IPS-20b (cell line): ENCODE measurements at regions not wholly inside any gene's neighbourhood (a gene's known extent, or its start where the extent isn't known, plus 50 kb on each side); places are given as distances from the start of the nearest gene placed in this dataset.

ENCODE experiments used
- H3K27ac ChIP-seq: one replicate; pipeline ENCODE4 v1.5.1; 2013; ENCODE audit warnings: low read length
- H3K27me3 ChIP-seq: 2 replicates; pipeline ENCODE4 v1.6.1; 2013; ENCODE audit warnings: mild to moderate bottlenecking, low read length, inconsistent platforms; ENCODE audit not compliant: insufficient read depth
- H3K36me3 ChIP-seq: 2 replicates; pipeline ENCODE4 v1.6.1; 2013; ENCODE audit warnings: low read depth, mild to moderate bottlenecking, inconsistent platforms, low read length, moderate library complexity; ENCODE audit not compliant: insufficient read depth
- H3K4me1 ChIP-seq: 2 replicates; pipeline ENCODE4 v1.6.1; 2013; ENCODE audit warnings: mild to moderate bottlenecking, control low read depth, inconsistent platforms, low read length, moderate library complexity; ENCODE audit not compliant: insufficient read depth
- H3K4me3 ChIP-seq: 2 replicates; pipeline ENCODE4 v1.5.1; 2013; ENCODE audit warnings: mild to moderate bottlenecking, low read length, inconsistent platforms
- H3K9ac ChIP-seq: 2 replicates; pipeline ENCODE4 v1.6.1; 2013; ENCODE audit warnings: low read depth, mild to moderate bottlenecking, inconsistent platforms, low read length, moderate library complexity
- H3K9me3 ChIP-seq: 2 replicates; pipeline ENCODE4 v1.6.1; 2013; ENCODE audit warnings: mild to moderate bottlenecking, low read depth, low read length, inconsistent platforms; ENCODE audit not compliant: insufficient read depth

DNA sequence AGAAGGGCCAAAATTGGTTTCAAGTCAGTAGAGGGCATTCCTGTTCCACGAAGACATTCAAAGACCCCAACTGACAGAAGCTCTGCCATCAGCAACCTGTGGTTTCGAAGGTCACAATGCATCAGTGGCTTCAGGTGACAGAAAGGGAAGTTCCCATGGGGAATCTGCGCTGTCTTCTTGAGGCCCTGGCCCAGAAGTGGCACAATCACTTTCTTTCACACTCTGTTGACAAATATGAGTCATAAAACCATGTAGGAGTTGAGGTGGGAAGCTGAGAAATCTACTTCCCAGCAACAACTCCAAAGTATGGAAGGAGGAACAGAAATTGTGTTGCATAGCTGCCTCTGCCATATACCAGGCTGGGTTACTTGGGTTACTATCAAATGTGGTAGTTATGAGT is 621.1 kb upstream of the FANCL start:
- no peak overlapping the region for H3K4me3 ChIP-seq
- H3K4me1 ChIP-seq = peaks cover 25% of the 10 kb centered on the region
- no peaks in the 10 kb centered on the region for H3K36me3 ChIP-seq
- H3K27ac ChIP-seq = no peak overlapping the region
- peaks cover 10% of the 10 kb centered on the region; the same call in 1 of the 2 replicates for H3K27me3 ChIP-seq
- H3K9ac ChIP-seq = no peak overlapping the region
- no peaks in the 10 kb centered on the region for H3K9me3 ChIP-seq

DNA sequence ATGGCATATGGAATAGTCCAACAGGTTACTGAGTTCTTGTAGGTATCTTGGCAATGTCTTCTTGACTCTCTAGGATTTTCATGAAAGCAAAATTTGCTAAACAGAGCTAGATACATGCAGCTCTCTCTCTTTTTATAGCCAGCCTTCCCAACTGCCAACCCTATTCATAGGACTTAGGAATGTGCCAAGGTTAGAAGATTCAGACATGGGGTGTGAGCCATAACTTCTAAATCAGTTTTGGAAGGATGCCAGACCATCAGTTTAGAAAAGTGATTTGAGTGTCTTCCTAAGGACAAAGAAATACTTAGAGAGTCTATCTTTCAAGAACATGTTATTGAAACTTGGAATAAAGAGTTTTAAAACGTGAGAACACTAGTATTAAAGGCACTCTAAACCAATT is 619.5 kb upstream of the FANCL start:
- Histone ChIP-seq H3K27me3 (no peaks in the 10 kb centered on the region), H3K9ac (no peak overlapping the region), H3K36me3 (no peaks in the 10 kb centered on the region), H3K27ac (no peak overlapping the region), H3K9me3 (no peaks in the 10 kb centered on the region), H3K4me1 (peaks cover 20% of the 10 kb centered on the region), H3K4me3 (no peak overlapping the region)

DNA sequence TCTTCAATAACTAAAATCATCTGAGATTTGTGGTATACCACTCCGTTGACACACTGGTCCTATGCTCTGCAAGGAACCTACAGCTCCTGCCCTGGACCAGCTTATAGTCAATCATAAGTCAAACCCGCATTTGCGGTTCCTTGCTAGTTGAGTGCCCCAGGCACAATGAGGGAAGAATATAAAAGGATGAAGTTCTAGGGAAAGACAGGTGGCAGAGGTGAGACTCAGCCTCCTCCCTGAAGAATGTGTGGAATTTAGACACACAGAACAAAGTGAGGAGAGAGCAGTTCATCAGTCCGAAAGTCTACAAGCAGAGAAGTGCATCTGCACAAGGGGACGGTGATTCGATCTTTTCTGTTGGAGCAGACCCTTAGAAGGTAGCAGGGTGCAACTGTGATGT is 615.0 kb upstream of the FANCL start:
- Histone ChIP-seq H3K9ac (no peak overlapping the region), H3K27ac (no peak overlapping the region), H3K27me3 (no peaks in the 10 kb centered on the region), H3K4me3 (peak overlapping the region; percentile 13; the same call in 1 of the 2 replicates), H3K9me3 (no peaks in the 10 kb centered on the region), H3K4me1 (peaks cover 24% of the 10 kb centered on the region; the same call in 1 of the 2 replicates), H3K36me3 (no peaks in the 10 kb centered on the region)

DNA sequence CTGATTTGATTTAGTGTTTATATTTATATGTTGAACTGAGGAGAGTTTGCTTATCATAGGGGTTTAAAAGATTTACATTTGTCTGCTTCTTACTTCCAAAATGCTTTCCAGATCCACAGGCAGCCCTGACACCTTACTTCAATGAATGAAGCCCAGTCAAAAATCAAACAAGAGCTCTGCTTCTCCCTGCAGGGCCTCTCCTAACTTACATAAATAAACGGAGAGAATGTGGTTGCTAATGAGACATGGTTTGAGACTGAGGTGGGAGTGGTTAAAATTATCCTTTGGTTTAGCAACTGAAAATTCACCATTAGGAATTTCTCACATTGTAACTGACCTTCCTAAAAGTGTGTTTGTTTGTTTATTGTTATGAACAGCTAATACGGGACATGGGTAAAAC is 612.3 kb upstream of the FANCL start:
- H3K27me3 ChIP-seq = no peaks in the 10 kb centered on the region
- H3K27ac ChIP-seq = no peak overlapping the region
- H3K4me3 ChIP-seq = no peak overlapping the region
- no peak overlapping the region for H3K9ac ChIP-seq
- peaks cover 17% of the 10 kb centered on the region; the same call in 1 of the 2 replicates for H3K4me1 ChIP-seq
- no peaks in the 10 kb centered on the region for H3K36me3 ChIP-seq
- H3K9me3 ChIP-seq = no peaks in the 10 kb centered on the region

DNA sequence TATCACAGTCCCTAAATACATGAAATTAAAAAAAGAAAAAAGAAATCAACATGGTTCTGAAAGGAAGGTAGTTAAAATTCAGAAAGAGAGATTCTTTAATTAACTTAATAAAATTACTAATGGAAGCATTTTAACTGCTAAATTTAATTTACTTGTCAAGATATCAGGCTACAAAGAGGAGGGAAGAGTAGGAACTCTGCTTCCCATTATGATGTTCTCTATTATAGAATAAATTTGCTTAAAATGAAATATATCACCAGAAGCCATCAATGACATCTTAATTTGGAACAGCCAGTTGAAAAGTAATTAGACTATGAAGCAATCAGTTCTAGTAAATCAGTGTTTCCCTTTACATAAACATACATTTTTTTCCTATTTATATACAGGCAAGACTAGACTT is 611.8 kb upstream of the FANCL start:
- no peak overlapping the region for H3K9ac ChIP-seq
- no peaks in the 10 kb centered on the region for H3K36me3 ChIP-seq
- no peaks in the 10 kb centered on the region for H3K9me3 ChIP-seq
- H3K27me3 ChIP-seq = no peaks in the 10 kb centered on the region
- H3K4me3 ChIP-seq = no peak overlapping the region
- H3K27ac ChIP-seq = no peak overlapping the region
- peaks cover 17% of the 10 kb centered on the region; the same call in 1 of the 2 replicates for H3K4me1 ChIP-seq

DNA sequence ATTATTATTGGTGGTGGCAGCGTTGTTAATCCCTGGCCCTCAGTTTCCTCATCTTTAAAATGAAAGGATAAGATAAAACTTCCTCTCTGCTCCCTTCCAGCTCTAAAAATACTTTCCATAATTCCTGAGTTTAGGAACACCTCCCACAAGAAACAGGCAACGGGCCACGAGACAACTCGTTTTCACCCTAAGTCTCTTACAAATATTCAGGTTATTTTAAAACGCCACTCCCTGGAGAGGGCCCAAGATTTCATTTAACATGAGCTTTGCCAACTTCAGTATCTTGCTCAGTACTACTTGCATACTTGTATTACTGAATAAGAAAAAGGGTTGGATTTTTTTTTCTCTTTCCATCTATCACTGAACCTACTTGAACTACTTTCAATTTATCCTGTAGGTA is 611.1 kb upstream of the FANCL start:
- no peak overlapping the region for H3K9ac ChIP-seq
- H3K9me3 ChIP-seq = no peaks in the 10 kb centered on the region
- no peak overlapping the region for H3K4me3 ChIP-seq
- no peaks in the 10 kb centered on the region for H3K27me3 ChIP-seq
- no peak overlapping the region for H3K27ac ChIP-seq
- no peaks in the 10 kb centered on the region for H3K36me3 ChIP-seq
- H3K4me1 ChIP-seq = peaks cover 17% of the 10 kb centered on the region; the same call in 1 of the 2 replicates

DNA sequence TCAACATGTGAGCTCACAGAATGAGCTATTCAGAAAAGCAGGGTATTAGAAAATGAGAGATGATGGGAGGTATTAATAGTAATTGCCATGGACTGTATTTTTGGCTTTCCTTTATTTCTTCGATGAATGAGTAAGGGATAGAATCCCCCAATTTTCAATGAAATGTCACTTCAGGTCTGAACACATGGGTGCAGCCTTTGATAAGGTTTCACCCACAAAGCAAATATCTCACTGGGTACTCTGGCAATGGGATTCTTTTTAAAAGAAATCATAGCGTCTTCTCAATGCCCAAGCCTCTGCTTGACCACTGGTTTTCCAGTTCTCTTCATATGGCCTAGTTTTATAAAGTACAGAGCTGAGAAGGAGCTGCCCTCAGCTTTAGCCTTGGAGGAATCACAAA is 610.5 kb upstream of the FANCL start:
- no peaks in the 10 kb centered on the region for H3K36me3 ChIP-seq
- H3K9ac ChIP-seq = no peak overlapping the region
- no peaks in the 10 kb centered on the region for H3K9me3 ChIP-seq
- H3K27ac ChIP-seq = no peak overlapping the region
- H3K4me1 ChIP-seq = peaks cover 17% of the 10 kb centered on the region; the same call in 1 of the 2 replicates
- no peak overlapping the region for H3K4me3 ChIP-seq
- no peaks in the 10 kb centered on the region for H3K27me3 ChIP-seq

DNA sequence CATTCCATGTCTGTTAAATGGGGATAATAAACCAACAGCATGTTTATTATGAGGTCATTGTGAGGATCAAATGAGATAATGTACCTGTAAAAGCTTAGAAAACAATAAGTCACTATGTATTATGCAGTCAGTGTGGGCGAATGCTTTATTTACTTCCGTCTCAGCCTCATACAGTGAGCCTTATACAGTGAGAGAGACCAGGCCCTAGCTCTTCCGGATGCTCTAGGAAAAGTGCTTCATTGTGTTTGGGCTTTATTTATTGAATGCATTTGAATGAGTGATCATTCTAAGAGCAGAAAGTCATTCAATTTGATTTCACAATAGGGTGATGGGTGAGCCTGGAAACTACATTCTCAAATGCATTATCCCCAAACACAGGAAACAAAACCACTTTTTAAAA is 603.9 kb upstream of the FANCL start:
- Histone ChIP-seq H3K36me3 (no peaks in the 10 kb centered on the region), H3K27me3 (no peaks in the 10 kb centered on the region), H3K9ac (no peak overlapping the region), H3K4me1 (peaks cover 2% of the 10 kb centered on the region; the same call in 1 of the 2 replicates), H3K9me3 (no peaks in the 10 kb centered on the region), H3K4me3 (no peak overlapping the region), H3K27ac (no peak overlapping the region)

DNA sequence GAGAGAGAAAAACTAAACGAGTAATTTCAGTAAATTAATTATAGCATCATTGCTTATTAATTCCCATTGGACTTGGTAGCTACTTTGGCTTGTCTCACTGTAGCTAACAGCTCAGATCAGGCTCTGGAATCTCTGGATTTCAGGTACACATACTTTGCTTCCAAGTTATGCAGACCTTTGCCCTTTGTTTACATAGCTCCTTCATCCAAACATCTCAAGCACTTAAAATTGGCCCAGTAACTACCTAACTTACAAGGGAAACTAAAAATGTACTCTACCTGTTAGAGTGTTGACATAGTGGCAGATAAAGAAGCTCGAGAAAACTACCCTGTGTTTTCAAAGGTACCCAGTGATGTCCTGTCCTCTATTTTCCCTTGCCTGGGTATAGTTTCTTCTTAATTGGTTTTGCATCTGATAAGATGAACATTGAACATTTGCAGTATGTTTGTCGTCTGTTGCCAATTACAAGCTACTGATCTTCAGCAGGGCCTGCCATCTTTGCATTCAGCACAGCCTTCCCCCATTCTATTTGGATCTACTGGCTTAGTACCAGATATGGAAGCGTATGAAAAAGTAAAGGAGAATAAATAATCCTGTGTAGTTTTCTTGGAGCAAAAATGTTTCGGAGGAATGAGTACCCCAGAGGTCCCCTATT is 601.5 kb upstream of the FANCL start:
- no peak overlapping the region for H3K27ac ChIP-seq
- no peak overlapping the region for H3K9ac ChIP-seq
- H3K36me3 ChIP-seq = no peaks in the 10 kb centered on the region
- H3K4me1 ChIP-seq = peaks cover 2% of the 10 kb centered on the region; the same call in 1 of the 2 replicates
- H3K9me3 ChIP-seq = no peaks in the 10 kb centered on the region
- H3K4me3 ChIP-seq = no peak overlapping the region
- no peaks in the 10 kb centered on the region for H3K27me3 ChIP-seq

DNA sequence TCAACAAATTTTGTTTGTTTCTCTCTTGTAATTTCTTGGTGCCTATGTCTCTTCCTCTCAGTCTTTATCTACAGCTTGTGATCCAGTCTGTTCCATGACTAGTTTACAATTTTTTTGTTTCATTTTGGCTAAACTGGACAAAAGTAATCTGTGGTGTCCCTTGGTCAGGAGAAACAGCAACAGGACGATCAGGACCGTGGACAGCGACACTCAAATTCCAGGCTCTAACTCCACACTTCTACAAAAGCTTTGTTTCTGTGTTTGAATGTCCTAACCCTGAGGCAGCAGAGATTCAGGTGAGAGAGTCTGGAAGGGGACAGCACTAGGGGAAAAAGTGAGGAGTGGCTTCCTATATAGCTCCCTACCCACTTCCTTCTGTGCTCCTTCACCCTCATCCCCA is 593.3 kb upstream of the FANCL start:
- H3K9ac ChIP-seq = no peak overlapping the region
- H3K27me3 ChIP-seq = no peaks in the 10 kb centered on the region
- H3K4me3 ChIP-seq = no peak overlapping the region
- H3K9me3 ChIP-seq = no peaks in the 10 kb centered on the region
- H3K36me3 ChIP-seq = no peaks in the 10 kb centered on the region
- no peak overlapping the region for H3K27ac ChIP-seq
- peaks cover 7% of the 10 kb centered on the region; the same call in 1 of the 2 replicates for H3K4me1 ChIP-seq

DNA sequence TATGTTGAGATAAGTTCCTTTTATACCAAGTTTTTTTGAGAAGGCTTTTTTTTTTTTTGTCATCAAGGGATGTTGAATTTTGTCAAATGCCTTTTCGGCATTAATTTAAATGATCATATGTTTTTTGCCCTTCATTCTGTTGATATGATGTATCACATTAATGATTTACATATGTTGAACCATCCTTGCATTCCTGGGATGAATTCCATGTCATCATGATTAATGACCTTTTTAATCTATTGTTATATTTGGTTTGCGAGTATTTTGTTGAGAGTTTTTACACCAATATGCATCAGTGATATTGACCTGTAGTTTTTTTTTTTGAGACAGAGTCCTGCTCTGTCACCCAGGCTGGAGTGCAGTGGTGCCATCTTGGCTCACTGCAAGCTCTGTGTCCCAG is 585.7 kb upstream of the FANCL start:
- peaks cover 6% of the 10 kb centered on the region; the same call in 1 of the 2 replicates for H3K4me1 ChIP-seq
- H3K4me3 ChIP-seq = no peak overlapping the region
- H3K9me3 ChIP-seq = peaks cover 7% of the 10 kb centered on the region; the same call in 1 of the 2 replicates
- H3K27me3 ChIP-seq = no peaks in the 10 kb centered on the region
- H3K27ac ChIP-seq = no peak overlapping the region
- H3K36me3 ChIP-seq = no peaks in the 10 kb centered on the region
- H3K9ac ChIP-seq = no peak overlapping the region

DNA sequence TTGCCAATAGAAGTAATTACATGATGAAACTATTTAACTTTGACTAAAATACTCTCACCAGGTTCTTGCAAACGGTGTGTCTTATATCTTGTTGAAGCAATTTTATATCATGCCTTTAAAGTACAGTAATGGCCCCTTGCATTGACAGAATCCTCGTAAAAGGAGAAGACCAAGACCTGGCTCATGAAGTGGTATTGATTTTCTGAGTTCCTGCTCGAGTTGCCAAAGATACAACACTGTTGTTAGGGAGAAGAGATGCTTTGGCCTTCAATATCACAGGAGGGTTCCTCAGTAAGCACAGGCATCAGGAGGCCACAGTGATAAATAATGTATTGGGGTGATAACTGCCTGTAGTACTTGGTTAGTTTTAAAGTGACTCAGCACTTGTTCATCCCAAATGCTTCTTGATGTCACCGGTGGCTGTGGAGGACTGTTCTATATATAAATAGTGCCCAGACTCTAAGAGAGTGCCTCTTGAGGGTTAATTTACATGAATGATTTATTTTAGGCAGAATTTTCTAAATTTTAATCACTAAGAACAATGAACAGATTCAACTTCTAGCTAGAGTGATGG is 571.7 kb upstream of the FANCL start:
- H3K9ac ChIP-seq = no peak overlapping the region
- peaks cover 3% of the 10 kb centered on the region; the same call in 1 of the 2 replicates for H3K4me1 ChIP-seq
- H3K36me3 ChIP-seq = no peaks in the 10 kb centered on the region
- no peak overlapping the region for H3K4me3 ChIP-seq
- no peaks in the 10 kb centered on the region for H3K27me3 ChIP-seq
- H3K9me3 ChIP-seq = no peaks in the 10 kb centered on the region
- H3K27ac ChIP-seq = no peak overlapping the region
